Pons (tissue), 1 donor: ENCODE measurements at regions not wholly inside any gene's neighbourhood (a gene's known extent, or its start where the extent isn't known, plus 50 kb on each side); places are given as distances from the start of the nearest gene placed in this dataset.

Experiments
- DNase-seq: peaks from one replicate; pipeline ENCODE4 v3.0.0-alpha.2; 2016; ENCODE audit warnings: low spot score

DNA sequence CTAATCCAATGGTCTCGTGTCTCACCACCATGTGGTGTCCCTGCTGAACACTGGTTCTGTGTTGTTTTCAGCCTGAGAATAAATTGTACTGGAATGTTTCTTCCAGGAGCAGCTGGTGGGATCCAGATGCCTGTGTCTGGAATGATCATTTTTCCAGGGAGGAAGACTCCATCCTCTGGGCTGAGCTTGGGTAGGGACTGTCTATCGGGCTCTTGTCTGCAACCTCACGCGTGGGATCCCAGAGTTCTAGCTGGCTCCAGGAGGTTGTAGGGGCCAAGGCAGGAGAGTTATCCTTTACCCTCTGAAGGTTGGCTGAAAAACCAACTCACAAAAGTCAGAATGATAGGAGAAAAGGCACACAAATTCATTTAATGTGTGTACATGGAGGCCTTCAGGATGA lies 144.1 kb upstream of the B3GAT1 start:
- DNase-seq, result no peak

DNA sequence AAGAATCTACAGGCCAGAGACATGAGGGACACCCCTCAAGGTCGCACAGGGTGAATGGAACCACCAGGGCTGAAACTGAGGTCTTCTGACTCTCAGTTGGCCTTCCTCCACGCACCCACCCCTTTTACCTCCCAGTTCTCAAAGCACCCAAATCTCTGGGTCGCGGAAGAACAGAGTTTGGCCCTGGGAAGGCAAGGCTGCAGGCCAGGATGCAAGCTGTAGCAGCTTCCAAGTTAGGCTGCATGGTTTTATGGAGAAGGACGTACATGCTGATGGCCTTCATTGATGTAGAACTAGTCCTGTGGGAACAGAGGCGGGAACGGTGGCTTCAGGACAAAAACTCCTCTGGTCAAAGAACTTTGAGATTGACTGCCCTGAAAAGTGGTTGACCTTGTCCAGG lies 143.5 kb upstream of the B3GAT1 start:
- no peak for DNase-seq

DNA sequence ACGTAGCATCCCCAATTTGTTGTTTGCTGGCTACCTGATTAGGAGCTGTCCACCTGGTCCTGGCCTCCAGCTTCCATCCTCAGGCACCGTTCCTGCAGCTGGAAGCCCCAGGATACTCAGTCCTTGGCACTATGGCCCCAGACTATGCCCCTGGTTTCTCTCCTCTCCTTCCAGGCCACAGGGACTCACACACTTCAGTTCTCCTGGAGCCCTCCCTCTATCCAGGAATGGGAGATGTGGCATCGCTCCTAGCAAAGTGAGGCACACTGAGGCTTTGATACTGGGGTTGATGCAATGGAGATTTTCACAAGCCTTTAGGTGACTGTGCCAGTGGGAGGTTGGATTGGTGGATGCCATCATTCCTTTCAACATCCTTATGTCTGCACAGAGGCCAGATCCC lies 142.8 kb upstream of the B3GAT1 start:
- DNase-seq, result no peak

DNA sequence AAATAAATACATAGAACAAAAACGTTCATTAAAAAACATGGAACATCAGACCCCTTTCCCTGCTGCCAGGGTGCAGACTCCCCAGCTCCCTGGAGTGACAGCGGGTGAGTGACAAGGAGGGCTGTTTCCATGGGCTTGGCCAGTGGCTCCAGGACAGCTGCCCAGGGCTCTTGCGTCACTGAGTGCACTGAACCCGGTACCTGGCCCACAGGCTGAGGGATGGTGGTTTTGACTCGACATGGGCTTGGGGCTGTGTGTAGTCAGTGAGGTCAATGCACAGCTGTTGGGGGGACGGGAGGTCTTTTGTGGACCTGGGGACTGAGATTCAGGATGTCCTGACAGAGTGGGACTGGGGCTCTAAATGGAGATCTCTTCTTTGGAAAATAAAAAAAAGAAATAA lies 142.1 kb upstream of the B3GAT1 start:
- DNase-seq, result no peak

DNA sequence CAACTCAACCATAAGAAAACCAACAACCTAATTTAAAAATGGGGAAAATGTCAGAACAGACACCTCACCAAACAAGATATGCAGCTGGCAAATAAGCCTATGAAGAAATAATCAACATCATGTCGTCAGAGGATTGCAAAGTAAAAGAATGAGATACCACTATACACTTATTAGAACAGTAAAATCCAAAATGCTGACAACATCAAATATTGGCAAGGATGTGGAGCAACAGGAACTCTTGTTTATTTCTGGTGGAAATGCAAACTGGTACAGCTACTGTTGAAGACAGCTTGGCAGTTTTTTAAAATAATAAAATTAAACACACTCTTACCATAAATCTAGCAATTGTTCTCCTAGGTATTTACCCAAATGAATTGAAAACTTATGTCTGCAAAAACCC lies 140.7 kb upstream of the B3GAT1 start:
- DNase-seq, result no peak

DNA sequence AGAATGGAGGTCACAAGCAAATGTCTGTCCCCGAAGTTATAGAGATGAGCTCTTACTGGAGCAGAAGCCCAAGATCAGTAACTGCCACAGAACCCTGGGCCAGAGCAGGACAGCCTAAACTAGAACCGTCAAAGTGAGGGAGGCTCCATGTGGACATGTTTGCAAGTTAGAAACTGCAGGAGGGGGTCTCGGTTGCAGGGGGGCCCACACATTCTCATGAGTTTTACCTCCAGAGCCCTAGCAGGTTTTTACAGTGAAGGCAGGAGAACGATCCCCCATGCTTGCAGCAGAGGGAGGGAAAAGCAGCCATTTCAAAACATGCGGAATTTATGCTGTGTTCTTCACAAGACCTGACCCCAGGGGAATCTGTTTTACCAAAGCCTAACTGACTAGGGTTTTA lies 133.5 kb upstream of the B3GAT1 start:
- no peak for DNase-seq

DNA sequence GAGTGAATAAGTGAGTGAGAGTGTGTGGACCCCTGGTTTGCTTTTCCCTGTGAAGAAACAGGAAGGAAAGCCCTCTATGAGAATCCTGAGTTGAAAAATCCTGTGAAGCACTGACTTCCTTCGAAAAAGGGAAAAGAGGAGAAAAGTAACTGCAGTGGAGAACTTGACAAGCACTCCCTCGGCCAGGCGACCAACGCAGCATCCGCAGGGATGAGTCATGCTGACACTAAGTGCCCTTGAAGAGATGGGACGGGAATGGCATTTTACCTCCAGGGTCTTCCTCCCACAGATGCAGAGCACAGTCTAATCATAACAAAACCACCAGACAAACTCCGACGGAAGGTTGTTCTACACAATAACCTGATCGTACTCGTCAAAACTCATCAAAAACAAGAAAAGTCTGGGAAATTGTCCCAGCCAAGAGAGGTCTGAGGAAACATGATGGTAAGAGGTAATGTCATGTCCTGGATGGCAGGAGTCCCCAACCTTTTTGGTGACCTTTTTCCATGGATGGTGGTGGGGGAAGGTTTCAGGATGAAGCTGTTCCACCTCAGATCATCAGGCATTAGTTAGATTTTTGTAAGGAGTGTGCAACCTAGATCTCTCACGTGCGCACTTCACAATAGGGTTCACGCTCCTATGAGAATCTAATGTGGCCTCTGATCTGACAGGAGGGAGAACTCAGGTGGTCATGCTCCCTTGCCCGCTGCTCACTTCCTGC lies 132.2 kb upstream of the B3GAT1 start:
- DNase-seq, result no peak

DNA sequence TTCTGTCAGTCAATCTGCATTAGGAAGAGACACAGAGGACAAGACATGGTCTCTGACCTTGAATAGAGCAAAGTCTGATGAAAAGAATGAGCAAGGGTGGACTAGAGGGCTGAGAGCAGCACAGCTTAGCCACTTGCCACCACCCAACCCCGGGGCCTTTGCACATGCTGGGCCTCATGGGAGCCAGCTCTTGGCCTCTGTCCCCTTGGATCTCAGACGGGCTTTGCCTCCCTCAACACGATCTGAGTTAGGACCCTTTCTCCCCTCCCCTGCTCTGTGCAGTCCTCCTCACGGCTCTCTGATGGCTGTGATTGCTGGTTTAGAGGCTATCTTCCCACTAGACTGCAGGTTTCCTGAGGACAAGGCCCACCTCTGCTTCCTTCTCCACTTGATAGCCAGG lies 131.6 kb upstream of the B3GAT1 start:
- DNase-seq, result no peak

DNA sequence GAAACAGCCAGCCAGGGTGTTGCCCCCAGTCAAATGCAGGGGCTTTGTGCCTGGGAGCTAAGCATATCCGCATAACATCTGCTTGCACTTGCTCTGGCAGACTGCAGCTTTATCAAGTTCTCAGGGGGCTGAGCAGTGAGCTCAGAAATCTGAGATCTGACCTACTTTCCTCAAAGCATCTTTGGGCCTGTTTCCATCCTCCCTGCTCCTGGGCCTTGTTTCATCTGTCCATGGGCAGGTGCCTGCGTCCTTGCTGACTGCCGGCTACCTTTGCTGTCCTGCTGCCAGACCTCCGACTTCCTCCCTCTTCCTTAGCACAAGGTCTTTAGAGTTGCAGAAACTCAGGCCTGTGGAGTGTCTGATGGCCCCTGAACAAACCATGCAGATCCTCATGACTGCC lies 131.2 kb upstream of the B3GAT1 start:
- DNase-seq, result no peak

DNA sequence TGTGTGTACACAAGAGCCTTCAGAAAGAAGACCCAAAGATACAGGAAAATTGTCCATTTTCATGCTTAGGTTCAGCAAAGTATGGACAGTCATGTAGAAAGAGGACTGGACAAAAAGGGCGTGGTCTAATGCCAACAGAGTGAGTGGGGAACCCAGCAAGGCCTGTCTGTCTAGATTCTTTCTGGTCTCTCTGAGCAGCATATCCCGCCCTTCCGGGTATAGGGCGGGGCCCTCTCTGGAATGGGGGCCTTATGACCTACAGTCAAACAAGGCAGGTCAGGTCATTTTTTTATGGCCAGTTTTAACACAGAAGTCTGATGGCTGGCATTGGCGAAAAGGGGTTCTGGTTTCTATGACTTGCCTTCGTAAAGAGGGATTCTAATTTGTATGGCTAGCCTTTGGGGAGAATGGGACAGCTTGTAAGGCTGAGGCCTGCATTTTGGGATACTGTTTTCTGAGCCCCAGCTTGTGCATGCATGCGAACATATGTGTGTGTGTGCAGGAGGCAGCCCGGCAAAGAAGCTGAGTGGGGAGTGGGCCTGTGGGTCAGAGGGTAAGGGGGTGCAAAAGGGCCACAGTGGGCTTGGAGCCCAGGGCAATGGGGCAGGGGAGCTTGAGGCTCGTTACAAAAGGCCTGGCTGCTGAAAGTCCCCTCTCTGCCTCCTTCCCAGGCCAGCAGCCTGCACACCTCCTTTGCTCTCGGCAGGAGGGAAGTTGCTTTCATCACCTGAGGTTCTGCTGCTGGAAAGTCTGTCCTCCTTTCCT lies 130.5 kb upstream of the B3GAT1 start:
- DNase-seq, result no peak

DNA sequence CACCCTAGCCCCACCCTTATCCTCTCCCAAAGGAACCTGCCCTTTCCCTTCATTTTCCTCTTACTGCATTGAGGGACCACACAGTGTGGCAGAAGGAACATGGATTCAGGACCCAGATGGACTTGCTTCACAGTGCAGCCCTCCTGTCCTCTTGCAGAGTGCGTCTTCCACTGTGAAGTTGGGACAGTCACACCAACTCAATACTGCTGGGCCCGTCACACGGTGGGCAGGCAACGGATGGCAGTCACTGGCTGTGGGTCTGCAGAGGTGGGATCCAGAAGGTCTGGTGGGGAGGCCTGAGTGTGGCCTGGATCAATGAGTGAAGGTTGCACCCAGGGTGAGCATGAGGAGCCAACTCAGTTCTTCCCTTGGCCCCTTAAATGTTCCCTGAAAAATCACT lies 129.9 kb upstream of the B3GAT1 start:
- no peak for DNase-seq

DNA sequence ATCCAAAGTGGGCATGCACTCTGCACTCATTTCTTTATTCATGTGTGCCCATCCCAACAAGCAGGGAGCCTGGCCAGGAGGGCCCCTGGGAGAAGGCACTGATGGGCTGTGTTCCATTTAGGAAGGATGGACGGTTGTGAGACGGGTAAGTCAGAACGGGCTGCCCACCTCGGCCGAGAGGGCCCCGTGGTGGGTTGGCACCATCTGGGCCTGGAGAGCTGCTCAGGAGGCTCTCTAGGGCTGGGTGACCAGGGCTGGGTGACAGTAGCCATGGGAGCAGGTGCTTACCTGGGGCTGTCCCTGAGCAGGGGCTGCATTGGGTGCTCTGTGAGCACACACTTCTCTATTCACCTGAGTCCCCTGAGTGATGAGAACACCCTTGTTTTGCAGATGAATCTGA lies 129.3 kb upstream of the B3GAT1 start:
- DNase-seq, result no peak

DNA sequence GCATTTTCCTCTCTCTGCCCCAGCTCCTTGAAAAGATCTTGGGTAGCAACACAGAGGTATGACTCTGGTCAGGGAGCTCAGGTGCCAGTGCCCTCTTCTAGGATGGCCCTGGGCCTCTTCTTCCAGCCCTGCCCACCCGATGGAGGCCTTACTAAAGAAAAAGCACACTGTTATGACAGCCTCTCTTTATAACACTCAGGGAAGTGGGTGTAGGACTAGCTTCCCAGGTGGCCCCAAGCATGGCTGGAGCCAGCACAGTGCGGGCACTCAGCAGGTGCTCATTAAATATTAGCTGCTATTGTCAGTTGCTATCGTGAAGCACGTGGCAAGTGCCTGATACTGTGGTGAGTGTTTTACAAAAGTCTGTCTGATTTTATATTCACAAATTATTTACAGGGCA lies 127.2 kb upstream of the B3GAT1 start:
- no peak for DNase-seq

DNA sequence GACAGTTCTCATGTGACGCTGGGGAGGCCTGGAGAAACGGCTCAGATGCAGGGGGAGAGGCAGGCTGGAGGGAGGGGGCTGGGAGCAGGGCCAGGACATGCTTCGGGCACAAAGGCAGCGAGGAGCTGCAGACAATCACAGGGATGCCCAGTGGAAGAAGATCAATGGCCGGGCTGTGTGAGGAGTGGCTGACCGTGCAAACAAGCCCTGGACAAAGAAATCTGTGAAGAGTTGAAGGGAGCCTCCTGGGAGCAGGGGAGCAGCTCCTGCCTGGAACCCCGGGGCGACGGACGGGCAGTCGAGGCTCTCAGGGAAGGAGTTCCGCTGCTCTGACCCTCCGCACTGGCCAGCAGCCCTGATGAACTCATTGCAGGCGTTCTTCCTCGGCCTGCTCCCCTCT lies 126.7 kb upstream of the B3GAT1 start:
- DNase-seq, result no peak

DNA sequence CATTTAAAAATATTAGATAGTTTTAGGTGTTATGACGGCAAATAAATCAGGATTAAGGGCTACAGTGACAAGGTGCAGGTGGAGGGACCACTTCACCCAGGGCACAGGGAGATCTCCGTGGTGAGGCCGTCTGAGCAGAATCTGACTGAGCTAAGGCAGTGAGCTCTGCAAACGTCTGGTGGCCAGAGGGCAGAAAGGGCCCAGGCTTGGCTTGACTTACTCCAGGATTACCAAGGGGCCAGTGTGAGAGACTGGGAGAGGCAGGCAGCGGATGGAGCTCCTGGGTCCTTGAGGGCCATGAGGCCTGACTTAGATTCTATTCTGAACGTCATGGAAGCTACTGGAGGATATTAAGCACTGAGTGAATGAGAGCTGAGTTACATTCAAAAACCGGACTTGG lies 125.9 kb upstream of the B3GAT1 start:
- no peak for DNase-seq

DNA sequence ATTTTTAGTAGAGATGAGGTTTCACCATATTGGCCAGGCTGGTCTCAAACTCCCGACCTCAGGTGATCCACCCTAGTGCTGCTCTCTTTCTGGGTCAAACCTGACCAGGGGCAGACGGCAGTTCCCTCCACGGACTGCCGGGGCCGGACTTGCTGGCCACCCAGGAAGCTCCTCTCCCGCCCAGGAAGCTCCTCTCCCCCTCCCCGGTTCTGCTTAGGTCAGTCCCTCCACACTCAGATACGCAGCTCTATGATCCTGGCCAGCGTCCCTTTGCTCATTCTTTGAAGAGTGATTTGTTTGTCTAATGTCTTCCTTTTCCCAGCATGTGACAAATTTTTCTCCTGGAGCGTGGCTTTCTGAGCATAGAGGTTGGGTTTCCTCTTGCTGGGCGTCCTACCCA lies 125.3 kb upstream of the B3GAT1 start:
- DNase-seq, result no peak

DNA sequence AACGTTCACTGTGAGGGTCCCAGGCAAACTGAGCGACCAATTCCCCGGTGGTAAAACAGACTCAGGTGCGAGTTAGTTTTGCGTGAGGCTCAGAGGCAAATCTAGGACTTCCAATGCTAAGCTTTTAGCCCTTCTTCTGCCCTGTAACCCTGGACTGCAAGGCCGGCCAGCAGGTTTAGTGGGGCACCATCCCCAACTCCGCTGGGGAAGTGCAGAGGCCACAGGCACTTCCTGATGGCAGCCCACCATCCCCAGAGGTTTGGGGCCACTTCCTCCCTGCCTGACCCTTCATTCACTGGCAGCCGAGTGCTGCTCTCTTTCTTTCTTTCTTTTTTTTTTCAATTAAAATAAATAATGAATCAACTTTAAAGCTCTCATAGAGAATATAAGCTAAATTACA lies 124.6 kb upstream of the B3GAT1 start:
- no peak for DNase-seq

DNA sequence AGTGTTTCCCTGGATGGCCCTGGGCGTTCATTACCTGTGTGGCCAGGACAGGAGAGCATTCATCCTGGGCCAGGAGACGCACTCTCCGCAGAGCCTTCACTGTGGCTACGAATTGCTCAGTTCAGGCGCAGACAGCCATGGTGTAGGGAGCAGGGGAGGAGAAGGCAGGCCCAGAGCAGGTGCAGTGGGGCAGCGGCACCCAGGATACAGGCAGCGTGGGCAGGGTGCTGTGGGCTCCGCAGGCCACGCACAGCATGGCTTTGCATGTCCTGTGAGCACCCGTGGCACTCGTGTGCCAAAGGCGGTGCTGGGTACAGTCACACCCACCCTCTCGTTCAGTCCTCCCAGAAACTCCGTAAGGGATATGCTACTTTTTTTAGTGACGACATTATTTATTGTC lies 124.2 kb upstream of the B3GAT1 start:
- DNase-seq, result no peak

DNA sequence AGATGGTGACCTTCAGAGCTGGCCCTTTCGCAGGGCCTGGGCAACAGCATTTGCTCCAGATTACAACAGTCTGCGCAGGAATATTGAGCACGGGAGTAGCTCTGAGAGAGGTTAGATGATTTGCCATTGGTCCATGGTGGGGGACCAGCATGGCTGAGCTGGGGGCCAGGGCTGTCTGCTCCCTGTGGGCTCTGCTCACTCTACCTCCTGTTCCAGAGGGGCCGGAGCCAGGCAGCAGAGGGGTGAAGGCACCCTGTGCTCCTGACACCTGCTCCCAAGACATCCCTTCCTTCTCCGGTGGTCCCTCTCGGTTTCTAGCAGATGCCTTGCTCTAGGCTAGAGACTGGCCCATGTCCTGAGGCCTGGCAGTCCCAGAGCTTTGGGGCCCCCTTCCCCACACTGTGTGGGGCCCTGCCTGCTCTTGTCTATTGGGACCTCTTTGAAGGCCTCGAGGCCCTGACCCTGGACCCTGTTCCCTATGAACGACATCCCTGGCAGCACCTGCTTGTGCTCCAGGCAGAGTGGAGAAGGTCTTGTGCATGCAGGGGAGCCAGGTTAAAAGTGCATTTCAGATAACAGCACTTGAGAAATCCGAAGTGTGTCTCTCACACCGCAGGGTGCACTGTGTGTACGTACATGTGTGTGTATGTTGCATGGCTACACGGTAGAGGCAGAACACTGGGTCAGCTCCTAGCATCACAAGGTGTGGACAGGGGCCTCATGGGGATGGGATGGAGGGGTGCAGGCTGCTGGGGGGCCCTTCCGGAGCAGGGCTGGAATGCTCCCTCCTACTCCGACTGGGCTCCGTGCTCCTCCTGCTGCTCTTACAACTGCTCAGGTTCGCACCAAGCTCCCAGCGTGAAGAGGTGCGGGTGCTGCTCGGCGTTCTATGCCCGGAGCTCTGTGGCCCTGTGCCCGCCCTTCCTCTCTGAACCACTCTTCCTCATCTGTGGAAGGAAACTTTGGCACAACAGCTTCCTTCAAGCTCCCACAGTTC lies 123.3 kb upstream of the B3GAT1 start:
- DNase-seq, result no peak

DNA sequence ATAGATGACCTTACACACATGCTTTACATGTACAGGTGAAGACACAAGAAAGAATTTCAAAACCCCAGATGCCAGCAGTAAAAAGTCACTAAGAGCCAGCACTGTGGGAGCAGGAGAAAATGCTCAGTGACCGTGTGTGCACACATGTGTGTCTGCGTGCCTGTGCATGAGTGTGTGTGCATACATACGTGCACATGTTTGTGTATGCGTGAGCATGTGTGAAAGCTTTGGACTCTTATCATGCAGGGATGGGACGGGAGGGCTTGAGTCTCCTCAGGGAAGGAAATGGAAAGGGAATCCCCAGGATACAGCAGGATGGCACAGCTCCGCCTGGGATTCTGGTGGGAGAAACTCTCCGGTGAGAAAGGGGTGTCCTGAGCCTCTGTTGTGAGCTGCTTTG lies 121.5 kb upstream of the B3GAT1 start:
- no peak for DNase-seq

DNA sequence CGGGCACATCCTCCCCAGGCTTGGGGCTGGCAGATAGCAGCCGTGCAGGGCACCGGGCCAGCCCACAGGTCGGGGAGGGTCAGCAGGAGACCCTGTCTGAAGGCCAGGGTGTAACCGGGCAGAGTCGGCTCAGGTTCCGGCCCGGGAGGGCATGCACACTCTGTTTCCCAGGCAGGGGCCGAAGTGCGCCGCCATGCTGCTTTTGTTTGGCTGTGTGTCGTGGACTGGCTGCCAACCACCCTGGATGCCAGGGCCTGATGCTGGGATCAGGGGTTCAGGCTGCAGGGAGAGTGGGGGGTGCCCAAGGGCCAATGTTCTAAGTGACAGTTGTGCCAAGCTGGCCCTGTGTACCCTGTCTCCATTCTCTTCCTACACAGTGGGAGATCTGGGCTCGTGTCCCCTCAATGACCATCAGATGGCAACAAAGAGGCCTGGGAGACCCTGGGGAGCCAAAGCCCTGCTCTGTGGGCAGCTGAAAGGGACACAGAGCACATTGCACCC lies 120.9 kb upstream of the B3GAT1 start:
- no peak for DNase-seq

DNA sequence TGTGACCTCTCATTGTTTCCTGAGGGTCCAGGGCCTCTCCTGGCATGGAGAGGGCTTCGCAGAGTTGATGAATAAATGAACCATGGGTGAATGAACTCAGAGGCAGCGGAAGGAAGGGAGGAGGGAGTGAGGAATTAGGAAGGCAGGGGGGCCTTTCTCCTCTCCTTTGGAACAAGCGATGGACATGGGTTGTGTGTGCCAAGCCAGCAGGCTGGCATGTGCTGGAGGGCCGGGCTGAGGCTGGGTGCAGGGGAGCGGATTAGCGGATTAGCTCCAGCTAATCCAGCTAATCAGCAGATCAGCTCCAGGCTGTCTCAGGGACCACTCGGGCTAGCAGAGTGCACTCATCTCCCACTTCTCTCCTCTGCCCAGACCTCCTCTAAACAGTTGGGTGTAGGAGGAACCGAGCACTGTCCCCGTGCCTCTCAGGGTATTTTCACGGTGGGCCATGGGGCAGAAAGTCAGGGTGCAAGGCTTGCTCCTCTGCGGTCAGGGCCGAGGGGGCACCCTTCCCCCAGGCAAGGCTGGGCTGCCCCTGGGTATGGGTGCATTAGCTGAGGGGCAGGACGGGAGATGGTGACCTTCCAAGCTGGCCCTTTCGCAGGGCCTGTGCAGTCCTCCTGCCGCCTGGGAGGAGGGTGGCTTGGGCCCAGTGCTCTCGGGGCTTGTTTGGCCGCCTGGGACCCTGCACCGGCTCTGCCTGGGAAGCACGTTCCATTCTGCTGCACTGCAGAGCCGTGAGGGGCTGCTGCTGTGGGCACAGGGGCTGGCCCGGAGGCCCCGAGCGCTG lies 120.3 kb upstream of the B3GAT1 start:
- no peak for DNase-seq
